BJ (cell line): ENCODE measurements at regions not wholly inside any gene's neighbourhood (a gene's known extent, or its start where the extent isn't known, plus 50 kb on each side); places are given as distances from the start of the nearest gene placed in this dataset.

Source experiments
- CTCF ChIA-PET: fragments of 350-600 bp; formaldehyde crosslinking; extraction: SDS; loops from one replicate; lab custom pipeline; 2021; ENCODE audit warnings: antibody characterized with exemption, inconsistent platforms; lab: Yijun Ruan, JAX
- POLR2A ChIA-PET: fragments of 300-600 bp; sonication (Branson Sonifier 250); formaldehyde crosslinking; extraction: SDS; loops from one replicate; lab custom pipeline; 2021; ENCODE audit warnings: antibody characterized with exemption; lab: Charles Lee
- DNase-seq: peaks from one replicate; pipeline ENCODE4 v3.0.0-alpha.2; 2011; ENCODE audit warnings: low read depth
- H3K27me3 ChIP-seq: 2 replicates; pipeline ENCODE4 v1.6.0; 2011; ENCODE audit warnings: low read length; ENCODE audit not compliant: control insufficient read depth, insufficient read depth
- H3K36me3 ChIP-seq: 2 replicates; pipeline ENCODE4 v1.5.1; 2011; ENCODE audit warnings: low read length; ENCODE audit not compliant: control insufficient read depth, insufficient read depth
- H3K4me3 ChIP-seq: 2 replicates; pipeline ENCODE4 v1.5.1; 2011; ENCODE audit warnings: low read depth, mild to moderate bottlenecking, control low read depth, low read length
- TF ChIP-seq, protein P1 (sequence below): IDR thresholded peaks from 2 replicates; pipeline ENCODE4 v1.5.1; 2011; ENCODE audit warnings: low read depth, mild to moderate bottlenecking, control low read depth, inconsistent platforms, low read length, moderate library complexity; ENCODE audit not compliant: insufficient read depth

DNA sequence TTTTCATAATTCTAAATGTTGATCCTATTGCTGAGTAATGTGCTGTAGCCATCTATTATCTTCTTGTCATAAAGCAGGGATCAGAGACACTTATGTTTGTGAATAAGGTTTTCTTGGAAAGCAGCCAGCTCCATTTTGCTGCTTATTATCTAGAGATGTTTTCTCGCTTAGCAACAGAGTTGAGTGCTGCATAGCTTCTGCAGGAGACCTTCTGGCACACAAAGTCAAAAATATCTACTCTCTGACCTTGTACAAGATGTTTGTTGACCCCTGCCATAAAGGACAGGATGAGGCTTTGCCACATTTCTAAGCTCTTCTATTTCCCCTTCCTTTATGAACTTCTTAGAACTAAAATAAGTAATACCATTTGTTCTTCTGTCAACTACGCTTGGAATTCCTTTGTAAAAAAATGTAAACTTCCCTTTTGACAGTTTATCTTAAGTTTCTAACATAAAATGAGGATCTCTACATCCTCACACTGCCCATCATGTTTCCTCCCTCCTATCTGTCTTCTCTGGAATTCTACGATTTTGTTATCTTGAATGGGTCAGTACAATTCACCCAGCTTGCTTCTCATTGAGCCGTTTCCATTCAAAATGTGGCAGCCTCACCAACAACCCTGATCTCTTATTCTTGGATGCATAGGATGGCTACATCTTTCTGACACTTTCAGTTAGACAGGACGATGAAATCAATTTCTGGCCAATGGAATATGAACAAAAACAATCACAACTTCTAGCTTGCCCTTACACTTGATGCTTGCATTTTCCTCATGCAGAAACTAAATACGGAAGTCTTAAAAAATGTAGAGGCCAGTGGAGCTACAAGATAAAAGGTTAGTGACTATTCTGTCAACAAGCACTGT is 1377.0 kb downstream of the SUCLG1 start:
- TF ChIP-seq, protein P1, sequence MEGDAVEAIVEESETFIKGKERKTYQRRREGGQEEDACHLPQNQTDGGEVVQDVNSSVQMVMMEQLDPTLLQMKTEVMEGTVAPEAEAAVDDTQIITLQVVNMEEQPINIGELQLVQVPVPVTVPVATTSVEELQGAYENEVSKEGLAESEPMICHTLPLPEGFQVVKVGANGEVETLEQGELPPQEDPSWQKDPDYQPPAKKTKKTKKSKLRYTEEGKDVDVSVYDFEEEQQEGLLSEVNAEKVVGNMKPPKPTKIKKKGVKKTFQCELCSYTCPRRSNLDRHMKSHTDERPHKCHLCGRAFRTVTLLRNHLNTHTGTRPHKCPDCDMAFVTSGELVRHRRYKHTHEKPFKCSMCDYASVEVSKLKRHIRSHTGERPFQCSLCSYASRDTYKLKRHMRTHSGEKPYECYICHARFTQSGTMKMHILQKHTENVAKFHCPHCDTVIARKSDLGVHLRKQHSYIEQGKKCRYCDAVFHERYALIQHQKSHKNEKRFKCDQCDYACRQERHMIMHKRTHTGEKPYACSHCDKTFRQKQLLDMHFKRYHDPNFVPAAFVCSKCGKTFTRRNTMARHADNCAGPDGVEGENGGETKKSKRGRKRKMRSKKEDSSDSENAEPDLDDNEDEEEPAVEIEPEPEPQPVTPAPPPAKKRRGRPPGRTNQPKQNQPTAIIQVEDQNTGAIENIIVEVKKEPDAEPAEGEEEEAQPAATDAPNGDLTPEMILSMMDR = no peak
- Histone ChIP-seq H3K27me3 (no peaks in the 10 kb centered on the region), H3K36me3 (no peaks in the 10 kb centered on the region), H3K4me3 (no peak overlapping the region)
- ChIA-PET POLR2A (no interaction called here), CTCF (no interaction called here)
- peak; percentile 4 for DNase-seq

DNA sequence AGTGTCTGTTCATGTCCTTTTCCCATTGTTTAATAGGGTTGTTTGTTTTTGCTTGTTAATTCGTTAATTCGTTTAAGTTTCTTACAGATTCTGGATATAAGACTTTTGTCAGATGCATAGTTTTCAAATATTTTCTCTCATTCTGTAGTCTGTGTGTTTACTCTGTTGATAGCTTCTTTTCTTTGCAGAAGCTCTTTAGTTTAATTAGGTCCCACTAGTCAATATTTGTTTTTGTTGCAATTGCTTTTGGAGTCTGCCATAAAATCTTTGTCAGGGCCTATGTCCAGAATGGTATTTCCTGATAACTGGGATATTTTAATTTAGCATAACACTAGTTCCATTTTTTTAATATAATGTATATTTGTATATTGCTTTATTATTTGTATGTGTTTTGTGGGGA is 1380.1 kb downstream of the SUCLG1 start:
- TF ChIP-seq, protein P1 = no peak
- no peaks in the 10 kb centered on the region for H3K36me3 ChIP-seq
- no peak overlapping the region for H3K4me3 ChIP-seq
- ChIA-PET POLR2A (no interaction called here), CTCF (no interaction called here)
- H3K27me3 ChIP-seq = no peaks in the 10 kb centered on the region
- no peak for DNase-seq

DNA sequence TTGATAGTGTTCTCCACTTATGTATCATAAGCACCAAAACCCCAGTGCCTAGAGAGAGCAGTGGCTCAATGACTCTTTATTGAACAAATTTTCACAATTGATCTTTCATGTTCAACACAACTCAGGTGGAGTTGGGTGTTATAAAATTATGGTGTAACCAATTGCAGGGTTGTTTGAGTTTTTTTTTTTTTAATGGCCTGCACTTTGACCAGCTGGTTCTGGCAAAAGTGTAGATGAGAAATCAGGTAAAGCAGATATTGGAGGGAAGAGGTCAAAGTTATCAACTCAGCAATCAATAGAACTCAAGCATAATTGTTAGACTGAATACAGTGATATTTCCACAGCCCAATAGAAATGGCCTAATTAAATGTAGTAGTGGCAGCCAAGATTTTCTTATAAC is 1386.3 kb downstream of the SUCLG1 start:
- H3K4me3 ChIP-seq = no peak overlapping the region
- POLR2A ChIA-PET = no interaction called here
- DNase-seq = no peak
- no peaks in the 10 kb centered on the region for H3K36me3 ChIP-seq
- no peaks in the 10 kb centered on the region for H3K27me3 ChIP-seq
- CTCF ChIA-PET = no interaction called here
- TF ChIP-seq, protein P1 = no peak

DNA sequence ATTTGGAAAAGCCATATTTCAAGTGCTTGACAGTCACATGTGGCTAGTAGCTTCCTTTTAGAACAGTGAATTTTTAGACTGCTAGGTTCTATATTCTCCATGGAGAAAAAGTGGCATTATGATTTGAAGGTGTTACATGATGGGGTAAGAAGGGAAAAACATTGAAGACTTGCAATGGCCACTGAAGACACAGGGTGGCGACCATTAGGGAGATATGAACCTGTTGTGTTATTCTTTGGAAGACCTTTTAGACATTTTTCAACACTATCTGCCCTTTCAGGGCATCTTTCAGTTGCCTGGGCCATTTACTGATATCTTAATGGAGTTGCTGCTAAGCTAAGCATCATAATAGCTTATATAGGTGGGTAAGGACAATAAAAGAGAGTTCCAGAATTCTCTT is 1387.2 kb downstream of the SUCLG1 start:
- CTCF ChIA-PET = no interaction called here
- POLR2A ChIA-PET = no interaction called here

DNA sequence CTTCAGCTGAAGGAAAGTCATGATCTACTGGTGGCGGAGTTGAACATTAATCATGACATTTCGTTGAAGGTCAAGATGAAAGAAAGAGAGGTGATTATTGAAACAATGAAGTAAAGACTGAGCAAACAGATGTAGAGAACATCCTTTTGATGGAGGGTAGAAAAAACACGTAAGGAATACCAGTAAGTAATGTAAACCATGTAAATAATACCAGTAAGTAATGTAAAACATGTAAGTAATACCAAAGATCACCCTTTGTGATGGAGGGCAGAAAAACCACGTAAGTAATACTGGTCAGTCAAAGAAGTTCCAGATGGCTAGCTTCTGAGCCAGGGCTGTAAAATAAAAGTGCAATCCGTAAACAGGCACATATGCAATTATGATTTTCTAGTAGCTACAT is 1387.7 kb downstream of the SUCLG1 start:
- ChIA-PET CTCF (no interaction called here), POLR2A (no interaction called here)
- no peak for DNase-seq
- TF ChIP-seq, protein P1 = no peak
- Histone ChIP-seq H3K36me3 (no peaks in the 10 kb centered on the region), H3K4me3 (no peak overlapping the region), H3K27me3 (no peaks in the 10 kb centered on the region)

More for the DNA sequence above, 1387.2 kb downstream of the SUCLG1 start:
- no peak overlapping the region for H3K4me3 ChIP-seq
- DNase-seq = no peak
- no peaks in the 10 kb centered on the region for H3K27me3 ChIP-seq
- TF ChIP-seq, protein P1 = no peak
- H3K36me3 ChIP-seq = no peaks in the 10 kb centered on the region
